DOHH2 (cell line): ENCODE measurements at regions not wholly inside any gene's neighbourhood (a gene's known extent, or its start where the extent isn't known, plus 50 kb on each side); places are given as distances from the start of the nearest gene placed in this dataset.

Source experiments
- H3F3A ChIP-seq: fragments of 200-600 bp; sonication (generic), shearing (Covaris generic); 2 replicates; pipeline ENCODE4 v1.6.0; 2016; ENCODE audit warnings: antibody characterized with exemption, mild to moderate bottlenecking; ENCODE audit not compliant: control insufficient read depth, insufficient read depth
- H3K27ac ChIP-seq: fragments of 200-600 bp; sonication (generic); 2 replicates; pipeline ENCODE4 v1.5.1; 2014; ENCODE audit warnings: low read depth, mild to moderate bottlenecking, low read length, moderate library complexity
- H3K27me3 ChIP-seq: fragments of 200-600 bp; sonication (generic); 2 replicates; pipeline ENCODE4 v1.6.1; 2014; ENCODE audit warnings: mild to moderate bottlenecking, low read length, mixed read lengths; ENCODE audit not compliant: control insufficient read depth
- H3K36me3 ChIP-seq: fragments of 200-600 bp; sonication (generic); 2 replicates; pipeline ENCODE4 v1.6.1; 2014; ENCODE audit warnings: mild to moderate bottlenecking, low read length, moderate library complexity, mixed read lengths; ENCODE audit not compliant: control insufficient read depth
- H3K4me1 ChIP-seq: fragments of 200-600 bp; sonication (generic); 2 replicates; pipeline ENCODE4 v1.6.1; 2014; ENCODE audit warnings: mild to moderate bottlenecking, low read length, mixed read lengths; ENCODE audit not compliant: control insufficient read depth
- H3K4me2 ChIP-seq: fragments of 200-600 bp; sonication (generic); 2 replicates; pipeline ENCODE4 v1.6.0; 2014; ENCODE audit warnings: mild to moderate bottlenecking, low read length, moderate library complexity
- H3K4me3 ChIP-seq: fragments of 200-600 bp; sonication (generic); 2 replicates; pipeline ENCODE4 v1.5.1; 2014; ENCODE audit warnings: mild to moderate bottlenecking, low read length, mixed read lengths
- H3K79me2 ChIP-seq: fragments of 200-600 bp; sonication (generic); 2 replicates; pipeline ENCODE4 v1.6.1; 2014; ENCODE audit warnings: mild to moderate bottlenecking, low read length, mixed read lengths; ENCODE audit not compliant: control insufficient read depth
- H3K9me2 ChIP-seq: fragments of 200-600 bp; sonication (generic); replicated peaks from 2 replicates; pipeline ENCODE4 v1.6.1; 2014; ENCODE audit warnings: mild to moderate bottlenecking, low read length, mixed read lengths; ENCODE audit not compliant: control insufficient read depth
- H3K9me3 ChIP-seq: fragments of 200-600 bp; sonication (generic); 2 replicates; pipeline ENCODE4 v1.6.1; 2014; ENCODE audit warnings: antibody characterized with exemption, low read length, mixed read lengths; ENCODE audit not compliant: control insufficient read depth, insufficient read depth
- H4K20me1 ChIP-seq: fragments of 200-600 bp; sonication (generic); 2 replicates; pipeline ENCODE4 v1.6.0; 2014; ENCODE audit warnings: low read depth, mild to moderate bottlenecking, antibody characterized with exemption, low read length, moderate library complexity; ENCODE audit not compliant: control insufficient read depth, insufficient read depth
- EZH2phosphoT487 ChIP-seq: fragments of 200-600 bp; sonication (generic); IDR thresholded peaks from 2 replicates; pipeline ENCODE4 v1.6.1; 2017; ENCODE audit warnings: borderline replicate concordance, mild to moderate bottlenecking, antibody characterized with exemption, low read length, moderate library complexity, mixed read lengths
- TF ChIP-seq, protein P1 (sequence below): fragments of 200-600 bp; sonication (generic); IDR thresholded peaks from one replicate; pipeline ENCODE4 v1.5.1; 2014; ENCODE audit warnings: antibody characterized with exemption, mild to moderate bottlenecking, low read depth, low read length; ENCODE audit not compliant: poor library complexity, severe bottlenecking

DNA sequence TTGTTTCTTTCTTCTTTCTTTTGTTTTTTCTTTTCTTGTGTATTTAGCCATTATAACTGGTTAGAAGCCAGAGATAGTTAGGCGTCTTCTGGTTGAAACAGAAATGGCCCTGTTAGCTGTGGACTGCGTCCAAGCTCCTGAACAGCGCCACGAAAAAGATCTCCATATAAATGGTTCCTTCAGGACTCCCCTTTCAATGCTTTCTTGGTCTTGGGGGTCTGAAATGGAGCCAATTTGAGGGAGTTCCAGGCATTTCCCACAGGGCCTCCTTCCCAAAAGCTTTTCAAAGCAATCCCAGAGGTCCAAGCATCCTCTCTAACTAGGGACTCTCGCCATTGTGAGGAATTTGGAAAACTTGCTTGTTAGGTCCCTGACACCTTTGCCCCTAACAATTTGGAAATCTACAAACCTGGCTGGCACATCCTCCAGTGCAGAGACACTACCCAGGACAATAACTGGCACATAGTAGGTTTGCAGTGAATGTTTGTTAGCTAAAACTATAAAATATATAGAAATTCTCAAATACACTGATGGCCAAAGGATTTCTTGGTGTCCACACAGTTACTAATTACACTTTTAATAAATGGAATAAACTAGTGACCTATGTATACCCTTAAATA is 80.1 kb downstream of the MYCN start:
- no peak overlapping the region for H3K4me2 ChIP-seq
- no peaks in the 10 kb centered on the region for H3F3A ChIP-seq
- no peak overlapping the region for H3K27ac ChIP-seq
- H3K9me3 ChIP-seq: no peaks in the 10 kb centered on the region
- H3K36me3 ChIP-seq: no peaks in the 10 kb centered on the region
- no peak for TF ChIP-seq EZH2phosphoT487
- TF ChIP-seq, protein P1, sequence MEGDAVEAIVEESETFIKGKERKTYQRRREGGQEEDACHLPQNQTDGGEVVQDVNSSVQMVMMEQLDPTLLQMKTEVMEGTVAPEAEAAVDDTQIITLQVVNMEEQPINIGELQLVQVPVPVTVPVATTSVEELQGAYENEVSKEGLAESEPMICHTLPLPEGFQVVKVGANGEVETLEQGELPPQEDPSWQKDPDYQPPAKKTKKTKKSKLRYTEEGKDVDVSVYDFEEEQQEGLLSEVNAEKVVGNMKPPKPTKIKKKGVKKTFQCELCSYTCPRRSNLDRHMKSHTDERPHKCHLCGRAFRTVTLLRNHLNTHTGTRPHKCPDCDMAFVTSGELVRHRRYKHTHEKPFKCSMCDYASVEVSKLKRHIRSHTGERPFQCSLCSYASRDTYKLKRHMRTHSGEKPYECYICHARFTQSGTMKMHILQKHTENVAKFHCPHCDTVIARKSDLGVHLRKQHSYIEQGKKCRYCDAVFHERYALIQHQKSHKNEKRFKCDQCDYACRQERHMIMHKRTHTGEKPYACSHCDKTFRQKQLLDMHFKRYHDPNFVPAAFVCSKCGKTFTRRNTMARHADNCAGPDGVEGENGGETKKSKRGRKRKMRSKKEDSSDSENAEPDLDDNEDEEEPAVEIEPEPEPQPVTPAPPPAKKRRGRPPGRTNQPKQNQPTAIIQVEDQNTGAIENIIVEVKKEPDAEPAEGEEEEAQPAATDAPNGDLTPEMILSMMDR: no peak
- H3K9me2 ChIP-seq: no peaks in the 10 kb centered on the region
- H3K79me2 ChIP-seq: no peaks in the 10 kb centered on the region
- no peaks in the 10 kb centered on the region for H3K4me1 ChIP-seq
- H3K27me3 ChIP-seq: no peaks in the 10 kb centered on the region
- H4K20me1 ChIP-seq: no peaks in the 10 kb centered on the region
- no peak overlapping the region for H3K4me3 ChIP-seq

DNA sequence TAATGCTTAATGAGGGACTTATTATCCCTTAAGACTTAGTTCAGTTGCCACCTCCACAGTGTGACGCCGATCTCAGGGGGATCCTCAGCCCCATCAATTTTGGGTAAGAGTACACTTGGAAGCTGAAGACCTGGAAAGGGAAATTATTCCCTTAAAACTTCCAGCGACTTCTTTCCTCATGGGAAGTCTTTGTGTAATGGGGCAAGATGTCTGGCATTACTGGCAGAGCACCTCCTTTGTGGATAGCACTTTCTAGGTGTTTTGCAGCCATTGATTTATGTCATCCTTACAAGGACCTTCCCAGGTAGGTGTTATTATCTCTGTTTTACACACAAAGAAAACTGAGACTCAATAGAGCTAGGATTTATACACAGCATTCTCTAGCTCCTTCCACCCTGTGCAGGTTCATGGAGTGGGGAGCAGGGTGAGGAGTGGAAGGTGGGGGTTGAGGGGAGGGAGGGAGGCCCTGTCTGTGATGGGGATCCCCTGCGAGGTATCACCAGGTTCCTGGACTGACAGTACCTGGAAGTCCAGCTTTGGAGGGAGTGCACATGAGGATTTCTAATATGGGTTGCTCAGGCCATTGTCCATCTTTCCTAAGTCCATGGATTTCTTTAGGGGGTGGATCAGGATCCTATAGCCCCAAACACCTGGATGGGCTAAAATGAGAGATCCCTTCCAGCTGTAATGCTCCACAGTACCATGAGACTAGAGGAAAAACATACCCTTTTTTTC is 79.4 kb downstream of the MYCN start:
- Histone ChIP-seq H3F3A (no peaks in the 10 kb centered on the region), H3K9me3 (no peaks in the 10 kb centered on the region), H3K4me1 (no peaks in the 10 kb centered on the region), H3K9me2 (no peaks in the 10 kb centered on the region), H3K4me2 (no peak overlapping the region), H4K20me1 (no peaks in the 10 kb centered on the region), H3K27ac (no peak overlapping the region), H3K79me2 (no peaks in the 10 kb centered on the region), H3K36me3 (no peaks in the 10 kb centered on the region), H3K27me3 (no peaks in the 10 kb centered on the region), H3K4me3 (no peak overlapping the region)
- TF ChIP-seq EZH2phosphoT487: no peak
- TF ChIP-seq, protein P1: no peak

DNA sequence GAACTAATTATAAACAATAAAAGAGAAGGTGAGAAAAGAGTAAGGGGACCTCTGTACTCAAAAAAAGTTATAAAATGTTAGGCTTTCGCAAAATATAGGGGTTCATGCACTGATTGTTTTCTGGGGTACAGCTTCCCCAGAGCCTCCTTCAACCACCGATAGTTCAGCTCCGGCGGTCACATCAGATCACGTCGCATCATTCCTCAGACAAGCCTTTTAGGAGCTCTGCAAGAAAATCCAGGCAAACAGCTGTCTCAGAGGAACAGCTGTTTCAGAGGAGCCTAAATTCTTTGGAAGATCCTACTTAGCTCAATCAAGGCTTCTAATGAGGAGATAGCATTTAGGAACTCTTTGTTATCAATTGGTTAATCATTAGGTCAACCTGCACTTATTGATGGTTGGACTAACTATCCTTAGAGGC is 78.7 kb downstream of the MYCN start:
- Histone ChIP-seq H3K36me3 (no peaks in the 10 kb centered on the region), H3K9me2 (no peaks in the 10 kb centered on the region), H3K4me1 (no peaks in the 10 kb centered on the region), H4K20me1 (no peaks in the 10 kb centered on the region), H3K27ac (no peak overlapping the region), H3K9me3 (no peaks in the 10 kb centered on the region), H3K27me3 (no peaks in the 10 kb centered on the region), H3F3A (no peaks in the 10 kb centered on the region), H3K4me2 (no peak overlapping the region), H3K4me3 (no peak overlapping the region), H3K79me2 (no peaks in the 10 kb centered on the region)
- TF ChIP-seq EZH2phosphoT487: no peak
- TF ChIP-seq, protein P1: no peak
